ENCODE measurements at regions not wholly inside any gene's neighbourhood (a gene's known extent, or its start where the extent isn't known, plus 50 kb on each side); places are given as distances from the start of the nearest gene placed in this dataset.

DNA sequence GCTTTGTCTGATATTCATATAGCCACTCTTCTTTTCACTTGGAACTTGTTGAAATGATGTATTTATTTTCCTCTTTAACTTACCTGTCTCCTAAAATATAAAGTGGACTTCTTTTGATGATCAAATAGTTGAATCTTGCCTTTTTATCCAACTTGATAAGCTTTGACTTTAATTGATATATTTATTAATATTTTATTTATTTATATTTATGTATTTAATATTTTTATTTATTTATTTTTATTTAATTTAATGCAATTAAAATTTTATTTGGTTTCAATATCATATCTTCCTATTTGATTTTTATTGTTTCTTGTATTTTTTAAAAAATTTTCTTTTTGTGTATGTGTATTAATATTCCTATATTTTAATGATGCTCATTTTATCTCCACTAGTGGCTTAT lies 555.1 kb upstream of the EPHA6 start:
- H2AFZ ChIP-seq (ENCODE audit: low read depth, low read length) = no peak overlapping the region
- in situ Hi-C loops (cut with MboI) (no loop called here), intact Hi-C loops (cut with micrococcal nuclease) (no loop called here)
- no peak for ATAC-seq
- H3K9me3 ChIP-seq (replicated peaks; ENCODE audit: control insufficient read depth, insufficient read depth, low read depth, low read length) = no peaks in the 10 kb centered on the region
- no peaks in the 10 kb centered on the region for H4K20me1 ChIP-seq (replicated peaks; ENCODE audit: control insufficient read depth, insufficient read depth, low read length)
- no TSS peak for BruUV-seq (replicated peaks)
- H3K4me3 ChIP-seq = no peak overlapping the region
- TF ChIP-seq, protein P1, sequence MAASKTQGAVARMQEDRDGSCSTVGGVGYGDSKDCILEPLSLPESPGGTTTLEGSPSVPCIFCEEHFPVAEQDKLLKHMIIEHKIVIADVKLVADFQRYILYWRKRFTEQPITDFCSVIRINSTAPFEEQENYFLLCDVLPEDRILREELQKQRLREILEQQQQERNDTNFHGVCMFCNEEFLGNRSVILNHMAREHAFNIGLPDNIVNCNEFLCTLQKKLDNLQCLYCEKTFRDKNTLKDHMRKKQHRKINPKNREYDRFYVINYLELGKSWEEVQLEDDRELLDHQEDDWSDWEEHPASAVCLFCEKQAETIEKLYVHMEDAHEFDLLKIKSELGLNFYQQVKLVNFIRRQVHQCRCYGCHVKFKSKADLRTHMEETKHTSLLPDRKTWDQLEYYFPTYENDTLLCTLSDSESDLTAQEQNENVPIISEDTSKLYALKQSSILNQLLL (CRISPR knock-in tag; IDR thresholded peaks at IDR 0.05; ENCODE audit: borderline replicate concordance) = no peak
- TF ChIP-seq MCM3 (IDR thresholded peaks at IDR 0.05) (no peak), MYBL2 (IDR thresholded peaks at IDR 0.05; ENCODE audit: low read depth) (no peak), MYBL2 (CRISPR knock-in tag; IDR thresholded peaks at IDR 0.05; ENCODE audit: borderline replicate concordance) (no peak), YY1 (IDR thresholded peaks at IDR 0.05; ENCODE audit: borderline replicate concordance in 1 of 3, control insufficient read depth in 1 of 3, extremely low read depth in 1 of 3, insufficient read depth in 3 of 3, insufficient read length in 1 of 3, insufficient replicate concordance in 2 of 3, low read depth in 1 of 3, low read length in 2 of 3) (no peak)
- TF ChIP-seq, protein P2, sequence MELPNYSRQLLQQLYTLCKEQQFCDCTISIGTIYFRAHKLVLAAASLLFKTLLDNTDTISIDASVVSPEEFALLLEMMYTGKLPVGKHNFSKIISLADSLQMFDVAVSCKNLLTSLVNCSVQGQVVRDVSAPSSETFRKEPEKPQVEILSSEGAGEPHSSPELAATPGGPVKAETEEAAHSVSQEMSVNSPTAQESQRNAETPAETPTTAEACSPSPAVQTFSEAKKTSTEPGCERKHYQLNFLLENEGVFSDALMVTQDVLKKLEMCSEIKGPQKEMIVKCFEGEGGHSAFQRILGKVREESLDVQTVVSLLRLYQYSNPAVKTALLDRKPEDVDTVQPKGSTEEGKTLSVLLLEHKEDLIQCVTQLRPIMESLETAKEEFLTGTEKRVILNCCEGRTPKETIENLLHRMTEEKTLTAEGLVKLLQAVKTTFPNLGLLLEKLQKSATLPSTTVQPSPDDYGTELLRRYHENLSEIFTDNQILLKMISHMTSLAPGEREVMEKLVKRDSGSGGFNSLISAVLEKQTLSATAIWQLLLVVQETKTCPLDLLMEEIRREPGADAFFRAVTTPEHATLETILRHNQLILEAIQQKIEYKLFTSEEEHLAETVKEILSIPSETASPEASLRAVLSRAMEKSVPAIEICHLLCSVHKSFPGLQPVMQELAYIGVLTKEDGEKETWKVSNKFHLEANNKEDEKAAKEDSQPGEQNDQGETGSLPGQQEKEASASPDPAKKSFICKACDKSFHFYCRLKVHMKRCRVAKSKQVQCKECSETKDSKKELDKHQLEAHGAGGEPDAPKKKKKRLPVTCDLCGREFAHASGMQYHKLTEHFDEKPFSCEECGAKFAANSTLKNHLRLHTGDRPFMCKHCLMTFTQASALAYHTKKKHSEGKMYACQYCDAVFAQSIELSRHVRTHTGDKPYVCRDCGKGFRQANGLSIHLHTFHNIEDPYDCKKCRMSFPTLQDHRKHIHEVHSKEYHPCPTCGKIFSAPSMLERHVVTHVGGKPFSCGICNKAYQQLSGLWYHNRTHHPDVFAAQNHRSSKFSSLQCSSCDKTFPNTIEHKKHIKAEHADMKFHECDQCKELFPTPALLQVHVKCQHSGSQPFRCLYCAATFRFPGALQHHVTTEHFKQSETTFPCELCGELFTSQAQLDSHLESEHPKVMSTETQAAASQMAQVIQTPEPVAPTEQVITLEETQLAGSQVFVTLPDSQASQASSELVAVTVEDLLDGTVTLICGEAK (IDR thresholded peaks at IDR 0.05) = no peak
- TF ChIP-seq, protein P2 (CRISPR knock-in tag; IDR thresholded peaks at IDR 0.05) = no peak
- no peak for FAIRE-seq
- H3K4me1 ChIP-seq (replicated peaks in 1 of 2; ENCODE audit: control insufficient read depth in 2 of 2, insufficient read depth in 2 of 2, low read length in 2 of 2) = no peaks in the 10 kb centered on the region
- no peak for DNase-seq (ENCODE audit: extremely low read depth in 1 of 4, low spot score in 3 of 4)
- H3K27me3 ChIP-seq (ENCODE audit: control insufficient read depth in 2 of 2, insufficient read depth in 2 of 2, low read length in 2 of 2) = no peaks in the 10 kb centered on the region
- ChIA-PET CTCF (ENCODE audit: low intra/inter-chr PET ratio) (no interaction called here), POLR2A (no interaction called here)
- H3K27ac ChIP-seq (ENCODE audit: extremely low read depth, low read depth, low read length) = no peak overlapping the region
- no peaks in the 10 kb centered on the region for H3K36me3 ChIP-seq (ENCODE audit: control insufficient read depth, insufficient read depth, low read length)
- no peaks in the 10 kb centered on the region for H3K79me2 ChIP-seq (ENCODE audit: control insufficient read depth, insufficient read depth, low read length)
- no peaks in the 10 kb centered on the region for H3K9me1 ChIP-seq (ENCODE audit: control insufficient read depth, insufficient read depth, low read length)
- H3K4me2 ChIP-seq (ENCODE audit: insufficient read depth, low read length) = no peak overlapping the region
- H3K9ac ChIP-seq (ENCODE audit: insufficient read depth in 1 of 2, low read depth in 2 of 2, low read length in 2 of 2) = no peak overlapping the region

All from K562 (cell line).